ENCODE measurements at regions not wholly inside any gene's neighbourhood (a gene's known extent, or its start where the extent isn't known, plus 50 kb on each side); places are given as distances from the start of the nearest gene placed in this dataset.
"Not testable (repeated sequence)": the region's sequence is repeated elsewhere in the genome, so short reads cannot be mapped to it uniquely, and the experiment has no call there.

DNA sequence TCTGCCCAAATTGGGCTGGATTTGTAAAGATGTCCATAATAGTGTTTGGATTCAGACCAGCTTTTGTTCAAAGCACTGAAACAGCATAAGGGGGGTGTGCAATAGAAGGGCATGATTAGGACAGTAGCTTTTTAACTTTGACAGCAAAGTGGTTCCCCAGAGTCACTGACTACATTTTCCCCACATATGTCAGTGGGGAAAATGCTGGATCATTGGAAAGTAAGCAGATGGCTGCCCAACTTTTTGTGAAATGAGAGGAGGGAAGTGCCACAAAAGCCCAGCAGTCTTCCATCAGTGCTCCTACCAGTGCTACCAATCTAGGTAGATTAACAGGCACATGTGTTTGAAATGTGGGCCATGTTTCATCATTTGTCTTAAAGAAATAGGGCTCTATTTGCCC, 162.8 kb downstream of the FZD1 start:
- POLR2A ChIA-PET: no interaction called here
- no peak for DNase-seq (ENCODE audit: low read depth, low spot score)
- TF ChIP-seq, protein P1, sequence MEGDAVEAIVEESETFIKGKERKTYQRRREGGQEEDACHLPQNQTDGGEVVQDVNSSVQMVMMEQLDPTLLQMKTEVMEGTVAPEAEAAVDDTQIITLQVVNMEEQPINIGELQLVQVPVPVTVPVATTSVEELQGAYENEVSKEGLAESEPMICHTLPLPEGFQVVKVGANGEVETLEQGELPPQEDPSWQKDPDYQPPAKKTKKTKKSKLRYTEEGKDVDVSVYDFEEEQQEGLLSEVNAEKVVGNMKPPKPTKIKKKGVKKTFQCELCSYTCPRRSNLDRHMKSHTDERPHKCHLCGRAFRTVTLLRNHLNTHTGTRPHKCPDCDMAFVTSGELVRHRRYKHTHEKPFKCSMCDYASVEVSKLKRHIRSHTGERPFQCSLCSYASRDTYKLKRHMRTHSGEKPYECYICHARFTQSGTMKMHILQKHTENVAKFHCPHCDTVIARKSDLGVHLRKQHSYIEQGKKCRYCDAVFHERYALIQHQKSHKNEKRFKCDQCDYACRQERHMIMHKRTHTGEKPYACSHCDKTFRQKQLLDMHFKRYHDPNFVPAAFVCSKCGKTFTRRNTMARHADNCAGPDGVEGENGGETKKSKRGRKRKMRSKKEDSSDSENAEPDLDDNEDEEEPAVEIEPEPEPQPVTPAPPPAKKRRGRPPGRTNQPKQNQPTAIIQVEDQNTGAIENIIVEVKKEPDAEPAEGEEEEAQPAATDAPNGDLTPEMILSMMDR (IDR thresholded peaks at IDR 0.05; ENCODE audit: insufficient read depth, low read length, missing control alignments): no peak
- H3K4me3 ChIP-seq (ENCODE audit: low read depth, low read length): no peak overlapping the region
- CTCF ChIA-PET: no interaction called here

DNA sequence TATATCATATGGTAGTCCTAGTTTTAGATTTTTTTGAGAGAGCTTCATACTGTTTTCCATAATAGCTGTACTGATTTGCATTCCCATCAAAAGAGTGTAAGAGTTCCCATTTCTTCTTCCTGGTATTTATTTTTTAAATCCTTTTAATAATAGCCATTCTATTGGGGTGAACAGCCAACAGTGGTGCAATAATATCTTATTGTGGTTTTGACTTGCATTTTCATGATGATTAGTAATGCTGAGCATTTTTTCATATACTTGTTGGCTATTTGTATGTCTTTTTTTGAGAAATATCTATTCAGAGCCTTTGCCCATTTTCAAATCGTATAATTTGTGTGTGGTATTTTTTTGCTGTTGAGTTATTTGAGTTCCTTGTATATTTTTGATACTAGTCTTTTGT, 167.4 kb downstream of the FZD1 start:
- POLR2A ChIA-PET: no interaction called here
- CTCF ChIA-PET: no interaction called here

DNA sequence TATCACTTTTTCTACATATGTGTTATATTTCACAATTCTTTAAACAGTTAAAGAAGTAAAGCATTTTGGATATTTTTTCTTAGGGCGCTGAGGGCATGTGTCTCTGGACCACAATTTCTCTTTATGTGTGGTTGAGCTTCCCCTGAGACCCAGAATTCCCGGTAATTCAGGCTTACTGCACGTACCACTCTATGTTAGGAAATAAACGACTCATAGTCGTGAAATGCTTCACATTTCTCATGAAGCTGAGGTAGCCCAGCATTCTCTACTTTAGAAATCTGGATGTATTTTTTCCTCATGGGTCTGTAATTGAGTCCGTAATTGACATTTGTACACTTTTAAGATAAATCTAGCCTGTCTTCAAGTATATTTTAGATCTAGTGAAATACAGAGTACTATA, 170.6 kb downstream of the FZD1 start:
- no peak overlapping the region for H3K4me3 ChIP-seq (ENCODE audit: low read depth, low read length)
- ChIA-PET CTCF (interaction anchor here (1.1 kb wide), 1 partner anchor 8 kb away, joined by 3 read pairs; no protein-coding TSS in a partner anchor), POLR2A (no interaction called here)
- DNase-seq (ENCODE audit: low read depth, low spot score): peak; percentile 10
- TF ChIP-seq, protein P1 (IDR thresholded peaks at IDR 0.05; ENCODE audit: insufficient read depth, low read length, missing control alignments): no peak

More for the DNA sequence above, 167.4 kb downstream of the FZD1 start:
- H3K4me3 ChIP-seq (ENCODE audit: low read depth, low read length): no peak overlapping the region
- TF ChIP-seq, protein P1 (IDR thresholded peaks at IDR 0.05; ENCODE audit: insufficient read depth, low read length, missing control alignments): no peak
- no peak for DNase-seq (ENCODE audit: low read depth, low spot score)

DNA sequence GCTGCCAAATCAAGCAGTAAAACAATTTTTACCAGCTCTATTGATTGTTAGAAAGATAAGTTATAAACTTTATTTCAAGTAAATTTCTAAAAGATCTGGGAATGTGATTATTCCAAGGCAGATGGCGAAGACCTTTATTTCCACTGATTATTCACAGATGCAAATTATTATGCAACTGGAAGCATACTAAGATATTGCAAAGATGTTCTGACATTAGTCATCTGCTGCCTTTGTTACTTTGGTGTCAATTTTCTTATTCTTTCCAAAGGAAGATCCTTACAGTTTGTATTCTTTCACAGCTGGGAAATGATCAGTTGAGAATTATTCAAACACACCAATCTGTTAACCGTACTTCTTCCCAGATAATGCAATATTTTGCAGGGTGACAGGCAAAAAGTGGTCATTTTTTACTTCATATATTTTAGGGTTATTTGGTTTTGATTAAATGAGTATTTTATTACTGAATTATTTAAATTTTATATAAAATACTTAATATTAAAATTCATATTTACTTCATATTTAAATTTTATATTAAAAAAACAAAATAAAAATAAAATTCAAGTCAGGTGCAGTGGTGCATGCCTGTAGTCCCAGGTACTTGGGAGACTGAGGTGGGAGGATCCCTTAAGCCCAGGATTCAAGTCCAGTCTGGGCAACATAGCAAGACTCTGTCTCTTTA, 171.3 kb downstream of the FZD1 start:
- CTCF ChIA-PET: interaction anchor here (0.6 to 1.1 kb wide), 2 partner anchors 9 to 15 kb away, joined by 3 read pairs; no protein-coding TSS in a partner anchor
- TF ChIP-seq, protein P1 (IDR thresholded peaks at IDR 0.05; ENCODE audit: insufficient read depth, low read length, missing control alignments): no peak
- no peak for DNase-seq (ENCODE audit: low read depth, low spot score)
- H3K4me3 ChIP-seq (ENCODE audit: low read depth, low read length): no peak overlapping the region
- POLR2A ChIA-PET: no interaction called here

DNA sequence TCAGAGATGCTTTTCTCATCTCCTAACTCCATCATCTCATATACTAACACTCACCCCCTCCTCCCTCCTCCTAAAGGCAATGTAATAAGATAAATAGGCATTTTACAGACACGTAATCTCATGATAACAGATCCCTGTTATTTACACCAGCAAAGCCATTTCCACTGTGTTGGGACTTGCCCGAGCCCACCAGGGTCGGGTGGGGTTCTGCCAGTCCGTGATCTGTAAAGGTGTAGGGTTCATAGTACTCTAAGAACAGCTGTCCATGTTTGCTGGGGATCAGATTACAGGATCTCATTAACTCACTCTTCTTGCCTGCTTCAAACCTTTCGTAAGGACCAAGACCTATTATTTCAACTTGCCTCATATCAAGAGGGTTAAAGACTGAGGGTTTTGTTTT, 172.4 kb downstream of the FZD1 start:
- DNase-seq (ENCODE audit: low read depth, low spot score): no peak
- TF ChIP-seq, protein P1 (IDR thresholded peaks at IDR 0.05; ENCODE audit: insufficient read depth, low read length, missing control alignments): no peak
- CTCF ChIA-PET: no interaction called here
- POLR2A ChIA-PET: no interaction called here
- H3K4me3 ChIP-seq (ENCODE audit: low read depth, low read length): no peak overlapping the region

DNA sequence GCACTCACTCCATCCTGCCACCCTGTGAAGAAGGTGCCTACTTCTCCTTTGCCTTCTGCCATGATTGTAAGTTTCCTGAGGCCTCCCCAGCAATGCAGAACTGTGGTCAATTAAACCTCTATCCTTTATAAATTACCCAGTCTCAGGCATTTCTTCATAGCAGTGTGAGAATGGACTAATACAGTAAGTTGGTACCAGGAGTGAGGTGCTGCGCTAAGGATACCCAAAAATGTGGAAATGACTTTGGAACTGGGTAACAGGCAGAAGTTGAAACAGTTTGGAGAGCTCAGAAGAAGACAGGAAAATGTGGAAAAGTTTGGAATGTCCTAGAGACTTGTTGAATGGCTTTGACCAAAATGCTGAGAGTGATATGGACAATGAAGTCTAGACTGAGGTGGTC, 176.0 kb downstream of the FZD1 start:
- H3K4me3 ChIP-seq (ENCODE audit: low read depth, low read length); DNase-seq (ENCODE audit: low read depth, low spot score); CTCF ChIA-PET; POLR2A ChIA-PET: not testable (repeated sequence)

DNA sequence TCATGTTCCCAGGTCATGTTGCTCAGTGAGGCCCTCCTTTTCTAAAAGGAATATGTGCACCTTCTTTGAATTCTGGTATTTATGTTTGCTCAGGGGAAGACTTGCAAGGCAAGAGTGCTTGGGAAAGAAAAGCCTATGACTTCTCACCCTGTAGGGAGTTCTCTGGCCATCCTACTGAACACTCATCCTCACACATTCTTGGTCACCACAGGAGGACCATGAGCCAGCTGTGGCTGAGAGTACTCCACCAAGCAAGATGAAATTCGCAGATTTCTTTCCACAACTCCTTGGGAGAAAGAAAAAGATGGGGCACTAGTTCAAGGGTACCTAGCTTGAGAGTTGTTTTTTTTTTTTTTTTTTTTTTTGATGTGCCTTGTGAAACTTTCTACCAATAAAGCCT, 179.6 kb downstream of the FZD1 start:
- POLR2A ChIA-PET: no interaction called here
- TF ChIP-seq, protein P1 (IDR thresholded peaks at IDR 0.05; ENCODE audit: insufficient read depth, low read length, missing control alignments): no peak
- no peak for DNase-seq (ENCODE audit: low read depth, low spot score)
- CTCF ChIA-PET: no interaction called here
- no peak overlapping the region for H3K4me3 ChIP-seq (ENCODE audit: low read depth, low read length)

Measured in AG04449 (cell line).